ENCODE measurements at regions not wholly inside any gene's neighbourhood (a gene's known extent, or its start where the extent isn't known, plus 50 kb on each side); places are given as distances from the start of the nearest gene placed in this dataset.
"Not testable (repeated sequence)": the region's sequence is repeated elsewhere in the genome, so short reads cannot be mapped to it uniquely, and the experiment has no call there.

GRCh38 chr2:155895016-155895415 is 437.5 kb downstream of the NR4A2 start (continued):
- TF ChIP-seq, protein P1, sequence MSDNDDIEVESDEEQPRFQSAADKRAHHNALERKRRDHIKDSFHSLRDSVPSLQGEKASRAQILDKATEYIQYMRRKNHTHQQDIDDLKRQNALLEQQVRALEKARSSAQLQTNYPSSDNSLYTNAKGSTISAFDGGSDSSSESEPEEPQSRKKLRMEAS (IDR thresholded peaks at IDR 0.05; ENCODE audit: low read depth), result no peak
- no peak for TF ChIP-seq TCF12 (IDR thresholded peaks at IDR 0.05)

GRCh38 chr2:155880382-155880781 is 452.1 kb downstream of the NR4A2 start:
- H3K79me2 ChIP-seq (ENCODE audit: insufficient read depth); H4K20me1 ChIP-seq (ENCODE audit: insufficient read depth); CTCF ChIA-PET; H2AFZ ChIP-seq (ENCODE audit: low read depth); H3K9ac ChIP-seq; H3F3A ChIP-seq (replicated peaks; ENCODE audit: insufficient read depth); H3K9me2 ChIP-seq; H3K27me3 ChIP-seq (ENCODE audit: insufficient read depth); H3K4me1 ChIP-seq (ENCODE audit: control insufficient read depth in 1 of 2, insufficient read depth in 2 of 2, low read depth in 1 of 2, low read length in 1 of 2); H3K9me3 ChIP-seq; POLR2A ChIA-PET; H3K4me2 ChIP-seq; DNase-seq; H3K36me3 ChIP-seq (replicated peaks in 1 of 2; ENCODE audit: control insufficient read depth in 1 of 2, insufficient read depth in 2 of 2, low read length in 1 of 2); H3K27ac ChIP-seq (ENCODE audit: low read depth in 2 of 2, low read length in 1 of 2); H3K4me3 ChIP-seq (ENCODE audit: low read depth in 2 of 2, low read length in 1 of 2): not testable (repeated sequence)
- WGBS (ENCODE audit: low lambda C conversion rate), result 40% methylated on average over 1 of the region's 5 CpGs

DNA sequence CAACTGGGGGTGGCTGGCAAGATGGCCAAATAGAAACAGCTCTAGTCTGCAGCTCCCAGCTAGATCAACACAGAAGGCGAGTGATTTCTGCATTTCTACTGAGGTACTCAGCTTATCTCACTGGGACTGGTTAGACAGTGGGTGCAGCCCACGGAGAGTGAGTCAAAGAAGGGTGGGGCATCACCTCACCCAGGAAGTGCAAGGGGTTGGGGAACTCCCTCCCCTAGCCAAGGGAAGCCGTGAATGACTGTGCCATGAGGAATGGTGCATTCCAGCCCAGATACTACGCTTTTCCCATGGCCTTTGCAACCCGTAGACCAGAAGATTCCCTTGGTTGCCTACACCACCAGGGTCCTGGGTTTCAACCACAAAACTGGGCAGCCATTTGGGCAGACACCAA is 452.6 kb downstream of the NR4A2 start:
- 12% methylated on average over 3 of the region's 5 CpGs for WGBS (ENCODE audit: low lambda C conversion rate)
- H3K27ac ChIP-seq (ENCODE audit: low read depth in 2 of 2, low read length in 1 of 2); H3K9me3 ChIP-seq; POLR2A ChIA-PET; H4K20me1 ChIP-seq (ENCODE audit: insufficient read depth); H3F3A ChIP-seq (replicated peaks; ENCODE audit: insufficient read depth); H3K4me3 ChIP-seq (ENCODE audit: low read depth in 2 of 2, low read length in 1 of 2); H3K4me2 ChIP-seq; CTCF ChIA-PET; H3K27me3 ChIP-seq (ENCODE audit: insufficient read depth); H2AFZ ChIP-seq (ENCODE audit: low read depth); H3K79me2 ChIP-seq (ENCODE audit: insufficient read depth); DNase-seq; H3K36me3 ChIP-seq (replicated peaks in 1 of 2; ENCODE audit: control insufficient read depth in 1 of 2, insufficient read depth in 2 of 2, low read length in 1 of 2); H3K9me2 ChIP-seq; H3K4me1 ChIP-seq (ENCODE audit: control insufficient read depth in 1 of 2, insufficient read depth in 2 of 2, low read depth in 1 of 2, low read length in 1 of 2); H3K9ac ChIP-seq: not testable (repeated sequence)

GRCh38 chr2:155872396-155872795 is 460.1 kb downstream of the NR4A2 start:
- POLR2A ChIA-PET, result no interaction called here
- H3K27me3 ChIP-seq (ENCODE audit: insufficient read depth), result no peaks in the 10 kb centered on the region
- no peaks in the 10 kb centered on the region for H3K9me2 ChIP-seq
- H3K27ac ChIP-seq (ENCODE audit: low read depth in 2 of 2, low read length in 1 of 2), result no peak overlapping the region
- CTCF ChIA-PET, result no interaction called here
- no peak for DNase-seq
- H3K4me3 ChIP-seq (ENCODE audit: low read depth in 2 of 2, low read length in 1 of 2), result no peak overlapping the region
- H3K4me1 ChIP-seq (ENCODE audit: control insufficient read depth in 1 of 2, insufficient read depth in 2 of 2, low read depth in 1 of 2, low read length in 1 of 2), result no peaks in the 10 kb centered on the region
- no peaks in the 10 kb centered on the region for H3K9me3 ChIP-seq
- H3K36me3 ChIP-seq (replicated peaks in 1 of 2; ENCODE audit: control insufficient read depth in 1 of 2, insufficient read depth in 2 of 2, low read length in 1 of 2), result no peaks in the 10 kb centered on the region
- TF ChIP-seq CHD2 (IDR thresholded peaks at IDR 0.05; ENCODE audit: low read length, partially characterized antibody) (no peak), FOXM1 (IDR thresholded peaks at IDR 0.05; ENCODE audit: low read depth) (no peak), MXI1 (IDR thresholded peaks at IDR 0.05; ENCODE audit: low read depth, low read length) (no peak), NFIC (IDR thresholded peaks at IDR 0.05; ENCODE audit: borderline replicate concordance) (no peak), EP300 (IDR thresholded peaks at IDR 0.05; ENCODE audit: borderline replicate concordance in 1 of 2, low read depth in 1 of 2, low read length in 1 of 2) (no peak), SMC3 (IDR thresholded peaks at IDR 0.05; ENCODE audit: low read depth, low read length) (no peak), TAF1 (IDR thresholded peaks at IDR 0.05; ENCODE audit: borderline replicate concordance, low read depth, low read length) (no peak), NRF1 (IDR thresholded peaks at IDR 0.05; ENCODE audit: low read depth, low read length) (no peak), USF1 (IDR thresholded peaks at IDR 0.05; ENCODE audit: borderline replicate concordance, low read depth) (no peak), RFX5 (IDR thresholded peaks at IDR 0.05; ENCODE audit: low read length) (no peak), RXRA (IDR thresholded peaks at IDR 0.05; ENCODE audit: borderline replicate concordance, low read depth) (no peak), ZBTB33 (IDR thresholded peaks at IDR 0.05; ENCODE audit: borderline replicate concordance, low read depth) (no peak), FOSL2 (IDR thresholded peaks at IDR 0.05; ENCODE audit: borderline replicate concordance, low read depth) (no peak), EZH2phosphoT487 (IDR thresholded peaks at IDR 0.05; ENCODE audit: borderline replicate concordance, low read depth) (no peak)
- TF ChIP-seq, protein P2, sequence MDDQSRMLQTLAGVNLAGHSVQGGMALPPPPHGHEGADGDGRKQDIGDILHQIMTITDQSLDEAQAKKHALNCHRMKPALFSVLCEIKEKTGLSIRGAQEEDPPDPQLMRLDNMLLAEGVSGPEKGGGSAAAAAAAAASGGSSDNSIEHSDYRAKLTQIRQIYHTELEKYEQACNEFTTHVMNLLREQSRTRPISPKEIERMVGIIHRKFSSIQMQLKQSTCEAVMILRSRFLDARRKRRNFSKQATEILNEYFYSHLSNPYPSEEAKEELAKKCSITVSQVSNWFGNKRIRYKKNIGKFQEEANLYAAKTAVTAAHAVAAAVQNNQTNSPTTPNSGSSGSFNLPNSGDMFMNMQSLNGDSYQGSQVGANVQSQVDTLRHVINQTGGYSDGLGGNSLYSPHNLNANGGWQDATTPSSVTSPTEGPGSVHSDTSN (IDR thresholded peaks at IDR 0.05), result no peak
- TF ChIP-seq, protein P3, sequence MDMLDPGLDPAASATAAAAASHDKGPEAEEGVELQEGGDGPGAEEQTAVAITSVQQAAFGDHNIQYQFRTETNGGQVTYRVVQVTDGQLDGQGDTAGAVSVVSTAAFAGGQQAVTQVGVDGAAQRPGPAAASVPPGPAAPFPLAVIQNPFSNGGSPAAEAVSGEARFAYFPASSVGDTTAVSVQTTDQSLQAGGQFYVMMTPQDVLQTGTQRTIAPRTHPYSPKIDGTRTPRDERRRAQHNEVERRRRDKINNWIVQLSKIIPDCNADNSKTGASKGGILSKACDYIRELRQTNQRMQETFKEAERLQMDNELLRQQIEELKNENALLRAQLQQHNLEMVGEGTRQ (IDR thresholded peaks at IDR 0.05; ENCODE audit: borderline replicate concordance, low read depth, low read length), result no peak
- no peaks in the 10 kb centered on the region for H4K20me1 ChIP-seq (ENCODE audit: insufficient read depth)
- no peaks in the 10 kb centered on the region for H3F3A ChIP-seq (replicated peaks; ENCODE audit: insufficient read depth)
- H2AFZ ChIP-seq (ENCODE audit: low read depth), result no peak overlapping the region
- no peak overlapping the region for H3K4me2 ChIP-seq
- WGBS (ENCODE audit: low lambda C conversion rate), result 65% methylated on average over 3 of the region's 3 CpGs
- H3K9ac ChIP-seq, result no peak overlapping the region
- H3K79me2 ChIP-seq (ENCODE audit: insufficient read depth), result no peaks in the 10 kb centered on the region
